Retinal pigment epithelial cell (primary cell): ENCODE measurements at regions not wholly inside any gene's neighbourhood (a gene's known extent, or its start where the extent isn't known, plus 50 kb on each side); places are given as distances from the start of the nearest gene placed in this dataset.

ENCODE experiments used
- DNase-seq: peaks from one replicate; pipeline ENCODE4 v3.0.0-alpha.2; 2010; ENCODE audit warnings: low read depth
- H3K4me3 ChIP-seq: 2 replicates; pipeline ENCODE4 v1.5.1; 2011; ENCODE audit warnings: mild to moderate bottlenecking, low read length, control low read depth, moderate library complexity
- TF ChIP-seq, protein P1 (sequence below): conservative IDR thresholded peaks from 2 replicates; pipeline ENCODE4 v1.5.1; 2011; ENCODE audit warnings: low read depth, low read length, control low read depth, inconsistent platforms

DNA sequence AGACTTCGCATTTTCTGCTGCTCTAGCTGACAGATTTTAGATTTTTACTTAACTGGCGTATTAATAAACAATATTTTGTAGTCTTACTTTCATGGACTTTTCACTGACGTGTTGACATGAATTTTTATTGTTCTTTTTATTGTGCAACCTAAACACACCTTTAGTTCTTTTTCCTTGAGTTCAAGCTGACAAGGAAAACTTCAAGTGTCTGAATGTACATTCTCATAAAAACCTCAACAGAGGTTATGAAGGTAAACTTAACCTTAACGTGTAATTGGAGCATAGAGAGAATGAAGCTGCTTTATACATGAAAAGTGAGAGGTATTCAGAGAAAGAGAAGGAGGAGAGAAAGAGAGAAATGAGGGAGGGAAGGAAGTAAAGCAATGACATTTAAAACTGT lies 364.3 kb upstream of the CT83 start:
- H3K4me3 ChIP-seq: no peak overlapping the region
- no peak for DNase-seq
- TF ChIP-seq, protein P1, sequence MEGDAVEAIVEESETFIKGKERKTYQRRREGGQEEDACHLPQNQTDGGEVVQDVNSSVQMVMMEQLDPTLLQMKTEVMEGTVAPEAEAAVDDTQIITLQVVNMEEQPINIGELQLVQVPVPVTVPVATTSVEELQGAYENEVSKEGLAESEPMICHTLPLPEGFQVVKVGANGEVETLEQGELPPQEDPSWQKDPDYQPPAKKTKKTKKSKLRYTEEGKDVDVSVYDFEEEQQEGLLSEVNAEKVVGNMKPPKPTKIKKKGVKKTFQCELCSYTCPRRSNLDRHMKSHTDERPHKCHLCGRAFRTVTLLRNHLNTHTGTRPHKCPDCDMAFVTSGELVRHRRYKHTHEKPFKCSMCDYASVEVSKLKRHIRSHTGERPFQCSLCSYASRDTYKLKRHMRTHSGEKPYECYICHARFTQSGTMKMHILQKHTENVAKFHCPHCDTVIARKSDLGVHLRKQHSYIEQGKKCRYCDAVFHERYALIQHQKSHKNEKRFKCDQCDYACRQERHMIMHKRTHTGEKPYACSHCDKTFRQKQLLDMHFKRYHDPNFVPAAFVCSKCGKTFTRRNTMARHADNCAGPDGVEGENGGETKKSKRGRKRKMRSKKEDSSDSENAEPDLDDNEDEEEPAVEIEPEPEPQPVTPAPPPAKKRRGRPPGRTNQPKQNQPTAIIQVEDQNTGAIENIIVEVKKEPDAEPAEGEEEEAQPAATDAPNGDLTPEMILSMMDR: no peak

DNA sequence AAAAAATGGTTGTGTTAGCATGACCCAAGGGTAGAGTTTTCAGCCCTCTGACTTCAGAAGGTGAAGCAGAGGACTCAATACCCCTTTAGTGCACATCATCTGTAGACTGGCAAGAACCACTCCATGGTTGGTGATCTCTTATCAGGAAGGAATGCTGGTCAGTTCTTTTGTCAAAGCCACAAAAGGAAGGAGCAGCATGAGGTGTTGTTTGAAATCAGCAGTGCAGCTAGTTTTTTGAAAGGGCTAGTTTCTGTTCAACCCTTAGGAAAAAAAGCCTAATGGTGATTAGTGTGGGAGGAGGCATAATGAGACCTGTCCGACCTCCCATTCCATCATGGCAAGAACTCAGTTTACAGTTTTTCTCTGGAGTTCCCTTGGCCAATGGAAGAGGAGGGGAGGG lies 362.0 kb upstream of the CT83 start:
- TF ChIP-seq, protein P1: no peak
- H3K4me3 ChIP-seq: no peak overlapping the region
- DNase-seq: no peak

DNA sequence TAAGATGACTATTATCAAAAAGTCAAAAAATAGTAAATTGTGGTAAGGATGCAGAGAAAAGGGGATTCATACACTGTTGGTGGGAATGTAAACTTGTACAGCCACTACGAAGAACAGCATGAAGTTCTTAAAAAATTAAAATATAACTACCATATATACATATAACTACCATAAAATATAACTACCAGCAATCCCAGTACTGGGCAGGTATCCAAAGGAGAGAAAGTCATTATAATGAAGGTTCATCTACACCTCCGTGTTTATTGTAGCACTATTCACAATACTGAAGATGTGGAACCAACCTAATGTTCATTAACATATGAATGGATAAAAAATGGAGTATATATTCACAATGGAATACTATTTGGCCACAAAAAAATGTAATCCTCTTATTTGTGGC lies 360.9 kb upstream of the CT83 start:
- no peak for DNase-seq
- TF ChIP-seq, protein P1: no peak
- no peak overlapping the region for H3K4me3 ChIP-seq

DNA sequence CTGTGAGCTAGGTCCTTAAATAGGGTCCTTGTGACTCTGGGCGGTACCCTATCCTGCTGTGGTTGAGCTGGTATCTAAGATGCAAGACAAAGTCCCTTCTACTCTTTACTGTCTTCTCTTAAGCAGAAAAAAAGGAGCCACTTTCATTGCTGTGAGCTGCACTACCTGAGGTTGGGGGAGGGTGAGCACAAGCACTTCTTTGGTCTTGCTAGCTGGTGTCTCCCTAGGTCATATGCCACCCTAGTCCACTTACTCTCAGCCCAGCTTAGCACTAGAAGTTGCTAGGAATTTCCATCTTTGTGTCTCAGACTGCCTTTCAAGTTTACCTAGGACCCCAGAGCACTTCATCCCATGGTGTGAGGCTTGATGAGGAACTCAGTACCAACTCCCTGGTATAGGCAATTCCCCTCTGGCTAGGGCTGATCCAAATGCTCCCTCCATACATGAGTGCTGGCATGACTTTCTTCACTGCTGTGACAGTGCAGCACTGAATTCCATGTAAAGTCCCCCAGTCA lies 343.6 kb upstream of the CT83 start:
- TF ChIP-seq, protein P1: no peak
- no peak for DNase-seq
- no peak overlapping the region for H3K4me3 ChIP-seq

DNA sequence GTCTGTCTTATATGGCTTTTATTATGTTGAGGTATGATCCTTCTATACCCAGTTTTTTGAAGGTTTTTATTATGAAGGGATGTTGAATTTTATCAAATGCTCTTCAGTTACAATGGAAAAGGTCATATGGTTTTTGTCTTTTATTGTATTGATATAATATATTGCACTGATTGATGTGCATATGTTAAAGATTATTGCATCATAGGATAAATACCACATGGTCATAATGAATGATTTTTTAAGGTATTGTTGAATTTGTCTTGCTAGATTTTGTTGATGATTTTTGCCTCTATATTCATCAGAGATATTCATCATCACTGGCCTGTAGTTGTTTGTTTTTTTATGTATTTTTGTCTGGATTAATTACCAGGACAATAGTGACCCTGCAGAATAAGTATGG lies 339.2 kb upstream of the CT83 start:
- DNase-seq: no peak
- no peak overlapping the region for H3K4me3 ChIP-seq
- TF ChIP-seq, protein P1: no peak

DNA sequence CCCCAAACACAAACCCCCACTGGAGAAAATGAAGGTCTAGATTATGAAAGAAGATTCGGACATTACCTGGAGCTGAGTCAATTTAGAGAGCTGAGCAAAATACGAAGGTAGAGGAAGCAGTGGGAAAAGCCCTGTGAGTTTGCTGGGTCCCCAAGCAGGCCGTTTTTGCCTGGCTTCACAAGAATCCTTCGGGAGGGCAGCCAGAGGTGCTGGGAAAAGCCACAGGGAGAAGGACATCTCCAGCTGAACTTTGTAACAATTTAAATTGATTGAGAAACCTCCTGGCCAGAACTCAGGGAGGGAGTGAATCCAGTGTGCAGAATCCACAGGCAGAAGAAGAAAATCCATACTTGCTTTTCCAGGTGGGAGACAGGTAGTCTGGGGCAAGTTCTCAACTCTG lies 319.1 kb upstream of the CT83 start:
- no peak overlapping the region for H3K4me3 ChIP-seq
- TF ChIP-seq, protein P1: no peak
- DNase-seq: no peak

DNA sequence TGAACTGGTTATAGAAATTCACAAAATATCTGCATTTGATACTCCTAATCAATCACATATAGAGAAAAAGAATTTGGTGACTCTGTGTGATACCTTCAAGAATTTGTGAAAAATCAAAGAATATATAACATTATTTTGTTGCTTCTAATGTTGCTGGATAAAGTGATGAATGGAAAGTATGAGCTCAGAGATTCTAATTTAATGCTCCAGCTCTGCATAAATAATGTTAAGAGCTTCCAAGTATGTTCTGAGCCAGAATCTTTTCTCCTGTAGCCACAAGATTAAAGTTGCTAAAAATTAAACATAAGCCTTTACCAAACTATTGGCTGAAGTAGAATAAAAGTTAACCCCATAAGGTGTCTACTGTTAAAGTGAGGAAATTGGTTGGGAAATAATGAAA lies 294.7 kb upstream of the CT83 start:
- no peak overlapping the region for H3K4me3 ChIP-seq
- DNase-seq: no peak
- TF ChIP-seq, protein P1: no peak
